ENCODE measurements at regions not wholly inside any gene's neighbourhood (a gene's known extent, or its start where the extent isn't known, plus 50 kb on each side); places are given as distances from the start of the nearest gene placed in this dataset.

- H3K36me3 ChIP-seq (ENCODE audit: low read depth) = no peaks in the 10 kb centered on the region
- H4K20me1 ChIP-seq (ENCODE audit: insufficient read depth) = no peaks in the 10 kb centered on the region
- no peaks in the 10 kb centered on the region for H3K79me2 ChIP-seq (ENCODE audit: low read depth)
- no peaks in the 10 kb centered on the region for H3F3A ChIP-seq (ENCODE audit: insufficient read depth, low read depth)
- ChIA-PET POLR2A (ENCODE audit: unreplicated experiment) (no interaction called here), CTCF (interaction anchor here (0.6 kb wide), 2 partner anchors 10 to 758 kb away, joined by 3 to 4 read pairs; no protein-coding TSS in a partner anchor)
- H3K4me1 ChIP-seq (replicated peaks; ENCODE audit: insufficient read depth) = no peaks in the 10 kb centered on the region
- no peaks in the 10 kb centered on the region for H3K9me3 ChIP-seq (ENCODE audit: insufficient read depth, low read depth)
- TF ChIP-seq CTCF (conservative IDR thresholded peaks at IDR 0.05) = no peak
- no peak for TF ChIP-seq EZH2 (IDR thresholded peaks at IDR 0.05; ENCODE audit: low read depth)
- H3K4me3 ChIP-seq = no peak overlapping the region
- H2AFZ ChIP-seq = no peak overlapping the region
- no TSS peak for BruUV-seq (replicated peaks)
- H3K27me3 ChIP-seq (ENCODE audit: insufficient read depth, low read depth) = no peaks in the 10 kb centered on the region
- H3K9me2 ChIP-seq (ENCODE audit: insufficient read depth) = no peaks in the 10 kb centered on the region
- DNase-seq = no peak
- no peak overlapping the region for H3K4me2 ChIP-seq
- intact Hi-C loops (cut with micrococcal nuclease; ENCODE audit: unreplicated experiment) = no loop called here
- no peak overlapping the region for H3K27ac ChIP-seq
These were observed 342.9 kb downstream of the VGLL3 start for GRCh38 chr3:86648087-86648486.

- intact Hi-C loops (cut with micrococcal nuclease; ENCODE audit: unreplicated experiment) = no loop called here
These were observed 345.2 kb downstream of the VGLL3 start for GRCh38 chr3:86645756-86646155.

GRCh38 chr3:86634361-86634760 lies 356.6 kb downstream of the VGLL3 start:
- BruUV-seq (replicated peaks) = no TSS peak
- Histone ChIP-seq H3K36me3 (ENCODE audit: low read depth) (no peaks in the 10 kb centered on the region), H3K9me3 (ENCODE audit: insufficient read depth, low read depth) (no peaks in the 10 kb centered on the region), H2AFZ (no peak overlapping the region), H3K4me3 (no peak overlapping the region), H3F3A (ENCODE audit: insufficient read depth, low read depth) (no peaks in the 10 kb centered on the region), H3K4me2 (no peak overlapping the region), H3K4me1 (replicated peaks; ENCODE audit: insufficient read depth) (no peaks in the 10 kb centered on the region), H3K79me2 (ENCODE audit: low read depth) (no peaks in the 10 kb centered on the region), H3K9me2 (ENCODE audit: insufficient read depth) (no peaks in the 10 kb centered on the region), H3K27me3 (ENCODE audit: insufficient read depth, low read depth) (no peaks in the 10 kb centered on the region), H4K20me1 (ENCODE audit: insufficient read depth) (no peaks in the 10 kb centered on the region), H3K27ac (no peak overlapping the region)
- ChIA-PET POLR2A (ENCODE audit: unreplicated experiment) (no interaction called here), CTCF (no interaction called here)
- no peak for TF ChIP-seq EZH2 (IDR thresholded peaks at IDR 0.05; ENCODE audit: low read depth)
- TF ChIP-seq CTCF (conservative IDR thresholded peaks at IDR 0.05) = no peak
- DNase-seq = no peak
- intact Hi-C loops (cut with micrococcal nuclease; ENCODE audit: unreplicated experiment) = no loop called here

More at GRCh38 chr3:86645756-86646155, 345.2 kb downstream of the VGLL3 start:
- BruUV-seq (replicated peaks) = no TSS peak
- Histone ChIP-seq H3K9me2 (ENCODE audit: insufficient read depth) (no peaks in the 10 kb centered on the region), H3F3A (ENCODE audit: insufficient read depth, low read depth) (no peaks in the 10 kb centered on the region), H3K36me3 (ENCODE audit: low read depth) (no peaks in the 10 kb centered on the region), H3K4me3 (no peak overlapping the region), H3K27me3 (ENCODE audit: insufficient read depth, low read depth) (no peaks in the 10 kb centered on the region), H3K9me3 (ENCODE audit: insufficient read depth, low read depth) (no peaks in the 10 kb centered on the region), H3K27ac (no peak overlapping the region), H3K79me2 (ENCODE audit: low read depth) (no peaks in the 10 kb centered on the region), H3K4me2 (no peak overlapping the region), H2AFZ (no peak overlapping the region), H4K20me1 (ENCODE audit: insufficient read depth) (no peaks in the 10 kb centered on the region), H3K4me1 (replicated peaks; ENCODE audit: insufficient read depth) (no peaks in the 10 kb centered on the region)
- ChIA-PET CTCF (no interaction called here), POLR2A (ENCODE audit: unreplicated experiment) (no interaction called here)
- no peak for DNase-seq
- no peak for TF ChIP-seq CTCF (conservative IDR thresholded peaks at IDR 0.05)
- TF ChIP-seq EZH2 (IDR thresholded peaks at IDR 0.05; ENCODE audit: low read depth) = no peak
